Amniotic epithelial cell (primary cell): ENCODE measurements at regions not wholly inside any gene's neighbourhood (a gene's known extent, or its start where the extent isn't known, plus 50 kb on each side); places are given as distances from the start of the nearest gene placed in this dataset.

Experiments
- DNase-seq: peaks from one replicate; pipeline ENCODE4 v3.0.0-alpha.2; 2010; ENCODE audit warnings: low read depth

DNA sequence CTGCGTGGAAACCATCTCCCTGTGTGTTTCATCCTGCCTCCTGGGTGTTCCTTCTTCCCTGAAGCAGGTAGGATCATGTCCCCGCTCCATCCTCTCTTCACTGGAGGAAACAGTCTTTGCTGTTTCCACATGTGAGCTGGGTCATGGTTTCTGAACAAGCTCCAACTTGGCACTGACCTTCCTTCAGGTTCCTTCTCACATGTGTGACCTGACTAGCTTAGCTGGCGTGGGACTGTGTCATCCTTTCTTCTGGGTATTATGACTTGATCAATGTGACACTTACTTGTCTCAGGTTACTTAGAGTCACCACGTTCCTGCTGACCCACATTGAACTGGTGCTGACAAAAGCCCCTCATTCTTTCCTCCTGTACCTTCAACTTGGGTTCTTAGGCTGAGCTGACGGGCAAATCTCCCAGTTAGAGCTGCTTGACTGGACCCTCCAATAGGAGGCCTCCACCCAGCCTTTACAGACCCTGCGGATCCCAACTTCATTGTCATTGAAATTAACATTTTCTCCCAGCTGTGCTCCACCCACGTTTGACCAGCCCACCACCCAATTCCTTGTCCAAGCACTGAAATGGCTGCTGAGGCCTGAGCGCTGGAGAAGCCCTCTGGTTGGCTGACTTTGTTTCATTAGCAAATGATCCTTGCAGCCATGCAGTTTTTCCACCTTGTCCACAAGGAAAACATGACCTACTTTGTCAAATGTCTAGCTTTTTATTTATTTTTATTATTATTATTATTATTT lies 128.1 kb downstream of the DDX1 start:
- no peak for DNase-seq

DNA sequence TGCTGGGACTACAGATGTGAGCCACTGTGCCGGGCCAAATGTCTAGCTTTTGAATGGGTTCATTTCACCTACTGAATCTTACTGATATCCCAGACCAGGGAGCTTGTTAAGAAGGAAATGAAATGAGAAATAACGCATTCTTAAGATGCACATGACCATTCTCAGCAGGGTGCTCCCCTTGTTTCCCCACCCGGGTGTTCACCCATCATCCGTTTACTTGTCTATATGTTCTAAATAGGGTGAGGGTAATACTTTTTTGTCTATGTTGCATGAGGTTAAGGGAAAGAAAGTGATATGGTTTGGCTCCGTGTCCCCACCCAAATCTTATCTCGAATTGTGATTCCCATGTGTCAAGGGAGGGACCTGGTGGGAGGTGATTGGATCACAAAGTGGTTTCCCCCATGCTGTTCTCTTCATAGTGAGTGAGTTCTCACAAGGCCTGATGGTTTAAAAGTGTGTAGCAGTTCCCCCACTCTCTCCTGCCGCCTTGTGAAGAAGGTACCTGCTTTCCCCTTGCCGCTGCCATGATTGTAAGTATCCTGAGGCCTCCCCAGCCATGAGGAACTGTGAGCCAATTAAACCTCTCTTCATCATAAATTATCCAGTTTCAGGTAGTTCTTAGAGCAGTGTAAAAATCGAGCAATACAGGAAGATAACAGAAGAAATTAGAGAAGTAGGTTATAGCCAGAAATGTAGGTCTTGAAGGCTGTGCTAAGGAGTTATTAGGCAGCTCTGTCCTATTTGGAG lies 129.1 kb downstream of the DDX1 start:
- no peak for DNase-seq

DNA sequence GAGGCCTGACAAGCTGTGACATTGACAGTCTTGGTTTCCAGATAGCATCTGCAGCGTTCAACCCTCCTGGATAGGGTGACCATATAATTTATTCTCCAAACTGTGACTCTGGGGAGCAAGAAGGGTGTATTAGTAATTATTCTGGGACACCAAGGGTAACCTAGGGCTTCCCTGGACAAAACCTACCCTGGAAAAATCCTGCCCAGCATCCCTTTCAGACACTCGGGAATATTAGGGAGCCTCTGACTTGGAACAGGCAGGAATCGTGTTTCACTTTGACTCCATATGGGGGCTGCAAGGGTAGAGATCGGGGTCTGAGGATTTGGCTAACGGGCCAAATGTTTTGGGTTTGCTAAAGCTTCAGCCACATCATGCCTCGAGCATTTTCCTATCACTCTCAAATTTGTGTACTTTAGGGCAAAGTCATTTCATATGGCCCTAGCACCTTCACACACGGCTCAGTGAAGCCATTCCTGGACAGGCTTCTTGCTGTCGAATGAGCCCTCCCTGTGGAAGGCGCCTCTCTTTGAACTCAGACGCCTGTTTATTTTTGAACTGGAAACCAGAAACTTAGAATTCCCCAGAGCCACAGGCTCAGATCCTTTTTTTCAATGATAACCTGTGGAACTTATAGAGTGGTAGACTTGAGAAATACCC lies 129.9 kb downstream of the DDX1 start:
- DNase-seq = no peak

DNA sequence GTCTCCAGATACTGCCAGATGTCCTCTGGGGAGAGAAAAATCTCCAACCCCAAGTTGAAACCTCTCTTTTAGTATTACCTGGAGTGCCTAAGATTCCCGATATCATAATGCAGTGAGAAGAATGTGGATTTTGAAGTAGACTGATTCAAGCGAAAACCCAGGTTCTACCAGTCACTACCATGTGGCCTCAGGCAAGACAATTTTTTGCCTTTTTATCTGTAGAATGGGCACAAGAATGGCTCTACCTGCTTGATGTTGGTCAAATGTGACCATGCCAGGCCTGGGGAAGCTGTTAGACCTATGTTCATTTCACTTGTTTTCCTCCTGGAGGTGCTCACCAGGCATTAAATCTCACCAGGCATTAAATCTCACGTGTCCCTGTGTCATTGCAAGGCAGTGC lies 131.3 kb downstream of the DDX1 start:
- no peak for DNase-seq

DNA sequence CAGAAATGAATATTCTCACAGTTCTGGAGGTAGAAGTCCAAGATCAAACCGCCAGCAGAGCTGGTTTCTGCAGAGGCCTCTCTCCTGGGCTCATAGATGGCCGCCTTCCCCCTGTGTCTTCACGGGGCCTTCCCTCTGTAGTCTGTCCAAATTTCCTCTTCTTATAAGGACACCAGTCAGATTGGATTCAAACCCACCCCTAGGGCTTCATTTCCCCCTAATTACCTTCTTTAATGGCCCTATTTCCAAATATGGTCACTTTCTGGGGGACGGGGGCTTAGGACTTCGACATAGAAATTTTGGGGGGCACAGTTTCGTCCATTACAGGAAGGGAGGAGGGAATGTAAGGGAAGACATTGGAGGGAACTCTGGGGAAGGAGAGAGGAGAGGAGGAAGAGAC lies 132.6 kb downstream of the DDX1 start:
- DNase-seq = no peak

DNA sequence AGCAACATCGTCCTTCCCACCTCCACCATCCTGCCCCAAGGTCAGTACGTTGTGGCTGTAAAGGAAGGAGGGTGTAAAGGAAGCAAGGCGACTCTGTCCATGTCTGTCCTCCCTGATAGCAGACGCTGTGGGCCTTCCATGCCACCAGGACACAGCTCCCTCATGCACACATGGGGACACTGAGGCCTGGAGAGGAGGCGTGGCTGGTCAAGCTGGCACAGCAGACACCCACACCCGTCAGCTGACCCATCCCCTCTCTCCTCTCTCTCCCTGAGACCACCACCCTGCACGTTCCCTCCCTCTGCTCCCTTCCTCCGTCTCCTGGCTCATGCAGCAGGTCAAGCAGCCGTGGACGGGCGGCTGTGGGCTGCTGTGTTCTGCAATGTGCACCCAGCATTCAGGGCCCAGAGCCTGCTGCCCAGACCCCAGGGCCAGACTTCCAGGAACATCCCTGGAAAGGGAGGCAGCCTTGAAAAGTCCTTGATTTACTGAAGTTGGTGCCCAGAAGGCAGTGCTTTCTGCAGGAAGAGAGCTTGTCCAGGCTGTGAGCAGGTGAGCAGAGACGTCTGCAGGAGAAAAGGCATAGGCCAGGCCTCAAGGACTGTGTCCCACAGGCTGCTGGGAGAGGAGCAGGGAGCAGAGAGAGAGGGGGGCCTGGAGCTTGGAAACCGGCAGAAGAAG lies 133.6 kb downstream of the DDX1 start:
- DNase-seq = no peak

DNA sequence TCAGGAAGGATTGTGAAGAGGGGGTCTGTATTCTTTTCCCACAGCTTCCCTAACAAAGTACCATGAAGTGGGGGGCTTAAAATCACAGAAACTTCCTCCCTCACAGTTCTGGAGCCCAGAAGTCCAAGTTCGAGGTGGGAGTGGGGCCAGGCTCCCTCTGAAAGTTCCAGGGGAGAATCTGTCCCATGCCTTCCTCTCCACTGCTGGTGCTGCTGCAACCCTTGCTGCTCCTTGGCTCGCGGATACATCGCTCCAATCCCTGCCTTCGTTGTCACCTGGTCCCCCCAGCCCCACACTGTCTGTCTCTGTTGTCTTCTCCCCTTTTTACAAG lies 134.1 kb downstream of the DDX1 start:
- DNase-seq = no peak

DNA sequence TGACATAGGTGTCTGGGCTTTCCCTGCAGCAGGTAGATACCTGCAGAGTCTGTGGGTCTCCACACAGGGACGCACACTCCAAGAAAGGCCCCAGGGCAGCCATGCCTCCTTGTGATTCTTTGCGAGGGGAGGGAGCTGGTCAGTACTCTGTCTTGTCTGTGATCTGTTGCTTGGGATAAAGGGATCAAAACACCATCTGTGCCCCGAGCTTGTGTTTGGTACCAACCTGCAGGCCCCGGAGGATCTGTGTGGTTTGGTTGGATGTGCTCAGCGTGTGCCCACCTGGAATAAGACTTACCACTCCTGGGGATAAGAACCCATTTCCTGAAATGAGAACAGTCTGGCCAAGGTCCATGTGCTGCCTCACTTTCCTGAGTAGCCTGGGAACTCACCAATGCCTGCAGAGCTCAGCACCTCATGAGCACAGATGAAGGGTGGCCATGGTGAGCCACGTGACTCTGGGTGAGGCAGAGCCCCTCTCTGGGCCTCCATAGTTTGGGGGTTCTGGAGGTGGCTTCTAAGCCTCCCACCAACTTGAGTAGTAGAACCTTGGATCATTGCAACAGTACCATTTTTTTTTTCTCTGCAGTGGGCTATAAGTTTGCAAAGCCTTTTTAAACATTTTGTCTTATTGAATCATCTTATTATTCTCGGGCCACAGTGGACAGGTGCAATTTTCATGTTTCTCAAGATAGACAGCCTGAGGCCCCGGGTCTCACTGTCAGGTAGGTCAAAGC lies 134.8 kb downstream of the DDX1 start:
- no peak for DNase-seq

DNA sequence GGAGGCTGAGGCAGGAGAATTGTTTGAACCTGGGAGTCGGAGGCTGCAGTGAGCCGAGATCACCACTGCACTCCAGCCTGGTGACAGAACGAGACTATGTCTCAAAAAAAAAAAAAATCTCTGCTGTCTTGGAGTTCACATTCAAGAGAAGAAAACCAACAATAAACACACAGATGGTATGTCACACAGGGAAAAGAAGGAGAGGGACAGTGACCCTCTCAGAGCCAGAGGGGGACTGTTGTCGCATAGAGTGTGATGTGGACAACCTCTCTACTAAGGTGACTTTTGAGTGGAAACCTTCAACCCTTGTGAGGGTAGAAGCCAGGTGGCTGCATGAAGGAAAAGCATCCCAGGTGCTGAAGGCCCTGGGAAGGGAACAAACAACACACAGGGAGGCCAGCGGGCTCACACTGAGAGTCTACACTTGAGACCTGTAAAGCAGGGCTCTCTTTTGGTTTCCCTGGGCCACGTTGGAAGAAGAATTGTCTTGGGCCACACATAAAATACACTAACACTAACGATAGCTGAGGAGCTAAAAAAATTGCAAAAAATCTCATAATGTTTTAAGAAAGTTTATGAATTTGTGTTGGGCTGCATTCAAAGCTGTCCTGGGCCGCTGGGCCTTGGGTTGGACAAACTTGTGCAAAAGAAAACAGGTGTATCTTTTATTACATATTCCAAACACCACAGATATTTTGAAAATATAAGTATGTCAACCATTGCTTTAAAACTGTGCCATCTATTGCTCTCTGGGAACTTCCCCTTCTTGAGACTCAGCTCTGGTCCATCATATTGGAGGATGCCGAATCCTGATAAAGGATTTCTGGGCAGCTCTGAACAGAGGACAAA lies 136.0 kb downstream of the DDX1 start:
- DNase-seq = no peak

DNA sequence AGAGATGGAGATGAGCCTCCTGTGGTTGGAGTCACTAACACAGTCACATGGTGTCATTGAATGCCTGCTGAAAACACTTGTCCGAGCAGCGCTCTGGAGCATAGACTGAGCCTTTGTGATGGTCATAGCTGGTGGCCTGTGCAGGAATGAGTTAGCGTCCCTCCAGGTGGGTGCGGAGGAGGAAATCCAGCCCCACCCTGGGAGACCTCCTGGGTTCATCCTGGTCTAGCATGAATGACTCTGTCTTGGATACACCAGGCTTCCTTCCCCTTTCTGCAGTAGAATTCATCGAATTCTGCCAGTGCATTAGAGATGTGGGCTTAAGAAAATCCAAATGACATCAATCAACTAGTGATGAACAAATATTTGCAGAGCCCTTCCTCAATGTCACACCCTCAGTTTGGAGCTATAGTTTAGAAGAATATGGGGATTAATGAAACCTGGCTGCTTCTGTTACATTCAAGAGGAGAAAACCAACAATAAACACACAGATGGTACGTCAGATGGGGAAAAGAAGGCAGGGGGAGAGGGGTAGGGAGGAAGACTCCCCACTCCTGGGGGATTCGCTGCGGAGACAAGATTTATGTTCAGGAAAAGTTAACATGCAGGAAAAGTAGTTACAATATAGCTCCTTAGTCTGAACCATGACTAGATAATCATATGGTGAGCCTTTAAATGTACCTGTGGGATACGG lies 136.7 kb downstream of the DDX1 start:
- no peak for DNase-seq

DNA sequence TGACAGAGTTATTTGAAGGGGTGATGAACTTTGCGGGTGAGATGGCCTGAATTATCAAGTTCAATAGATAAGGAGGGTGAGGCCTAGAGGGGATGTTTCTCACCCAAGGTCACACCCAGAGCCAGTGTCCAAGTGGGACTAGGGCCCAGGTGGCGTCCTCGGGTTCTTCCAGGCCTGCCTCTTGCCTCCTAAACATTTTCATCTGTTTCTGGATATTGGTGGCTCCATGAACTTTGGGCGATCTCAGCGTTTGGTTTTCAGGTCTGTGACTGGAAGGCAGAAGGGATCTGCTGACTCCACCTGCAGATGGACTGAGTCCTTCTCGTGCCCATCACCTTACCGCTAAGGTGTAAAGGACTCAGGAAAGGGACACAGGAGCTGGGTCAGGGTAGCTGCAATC lies 137.3 kb downstream of the DDX1 start:
- no peak for DNase-seq

DNA sequence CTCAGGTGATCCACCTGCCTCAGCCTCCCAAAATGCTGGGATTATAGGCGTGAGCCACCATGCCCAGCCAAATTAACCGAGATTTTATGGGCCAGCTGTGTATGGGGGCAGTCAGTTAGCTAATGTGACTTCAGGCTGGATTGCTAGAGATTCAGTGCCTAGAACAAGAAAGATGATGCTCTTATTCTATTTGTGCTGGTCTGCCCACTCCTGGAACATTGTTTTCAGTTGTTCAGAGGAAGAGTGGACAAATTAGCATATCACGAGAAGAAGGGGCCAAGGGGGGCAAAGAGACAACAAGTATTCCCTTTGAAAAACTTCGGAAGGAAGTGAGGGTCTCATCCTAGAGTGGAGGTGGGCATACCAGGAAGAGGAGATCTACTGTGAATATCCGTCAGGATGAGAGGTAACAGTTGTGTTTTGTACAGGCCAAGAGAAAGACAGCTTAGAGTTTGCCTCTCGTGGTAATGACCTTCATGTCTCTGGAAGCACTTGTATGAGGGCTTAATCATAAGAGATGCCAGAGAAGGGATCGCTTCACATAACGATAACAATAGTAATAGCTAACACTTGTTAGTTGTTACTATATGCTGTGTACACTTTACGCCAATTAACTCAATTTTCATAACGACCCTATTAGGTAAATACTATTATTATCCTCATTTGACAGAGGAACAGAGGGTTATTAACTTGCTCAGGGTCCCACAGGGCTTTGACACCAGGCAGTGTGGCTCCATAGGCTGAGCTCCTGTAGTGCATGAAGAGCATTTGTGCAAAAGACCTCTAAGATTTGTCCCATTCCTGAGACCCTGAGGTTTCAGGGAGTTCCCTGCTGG lies 138.3 kb downstream of the DDX1 start:
- peak; percentile 30 for DNase-seq

DNA sequence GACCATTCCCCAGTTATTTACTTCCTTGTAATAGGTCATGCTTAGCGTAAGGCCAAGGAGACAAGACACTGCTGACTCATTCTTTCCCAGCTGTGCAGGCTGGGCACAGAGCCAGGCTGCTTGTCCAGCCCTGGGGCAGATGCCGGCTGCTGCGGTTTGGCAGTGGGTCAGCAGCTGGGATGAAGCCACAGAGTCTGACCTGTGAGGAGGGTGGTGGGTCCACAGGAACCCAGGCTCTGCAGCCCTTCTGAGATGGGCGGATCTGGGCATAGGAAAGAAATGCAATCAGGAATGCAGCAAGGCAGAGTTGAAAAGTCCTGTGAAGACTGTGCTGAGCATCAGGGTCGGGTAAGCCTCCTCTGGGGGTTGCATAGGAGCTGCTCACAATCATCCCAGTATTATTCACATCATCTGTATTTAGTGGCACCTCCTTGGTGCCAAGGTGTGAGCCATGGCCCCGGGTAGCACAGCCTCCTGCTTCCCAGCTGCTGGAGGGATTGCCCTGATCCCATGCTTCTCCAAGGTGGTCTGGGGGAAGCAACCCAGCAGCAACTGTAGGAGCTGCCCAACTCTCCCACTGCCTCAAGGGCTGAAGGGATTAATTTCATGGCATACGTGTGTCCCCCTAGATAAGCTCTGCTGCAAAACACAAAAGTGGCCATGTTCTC lies 139.0 kb downstream of the DDX1 start:
- peak; percentile 97 for DNase-seq

DNA sequence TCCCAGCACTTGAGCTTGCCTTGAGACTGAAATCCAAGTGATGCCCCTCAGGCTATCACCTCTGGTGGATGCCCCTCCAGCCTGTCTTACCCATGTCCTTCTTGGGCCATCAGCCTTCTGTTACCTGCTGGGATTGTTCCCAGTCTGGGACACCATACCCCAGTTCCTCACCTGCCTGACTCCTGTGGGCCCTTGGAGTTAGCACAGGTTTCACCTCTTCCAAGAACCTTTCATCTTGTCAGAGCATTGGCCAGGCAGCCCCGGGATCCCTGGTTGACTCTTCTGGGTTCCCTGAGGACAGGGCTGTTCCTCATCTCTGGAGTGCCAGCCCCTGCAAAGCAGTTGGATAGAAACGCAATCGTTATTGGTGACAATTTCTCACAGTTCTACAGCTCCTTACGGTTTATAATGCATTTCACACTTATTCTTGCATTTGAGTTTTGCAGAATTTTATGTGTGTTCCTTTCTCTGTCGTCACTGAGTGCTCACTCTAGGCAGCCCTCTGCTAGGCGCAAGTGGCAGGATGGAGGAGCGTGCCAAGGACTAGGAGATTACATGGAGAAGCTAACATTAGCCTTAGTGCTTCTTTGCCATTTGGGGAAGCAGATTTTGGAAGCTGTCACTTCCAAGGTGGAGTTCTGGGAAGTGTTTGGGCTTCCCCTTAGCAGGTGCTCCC lies 139.7 kb downstream of the DDX1 start:
- no peak for DNase-seq

DNA sequence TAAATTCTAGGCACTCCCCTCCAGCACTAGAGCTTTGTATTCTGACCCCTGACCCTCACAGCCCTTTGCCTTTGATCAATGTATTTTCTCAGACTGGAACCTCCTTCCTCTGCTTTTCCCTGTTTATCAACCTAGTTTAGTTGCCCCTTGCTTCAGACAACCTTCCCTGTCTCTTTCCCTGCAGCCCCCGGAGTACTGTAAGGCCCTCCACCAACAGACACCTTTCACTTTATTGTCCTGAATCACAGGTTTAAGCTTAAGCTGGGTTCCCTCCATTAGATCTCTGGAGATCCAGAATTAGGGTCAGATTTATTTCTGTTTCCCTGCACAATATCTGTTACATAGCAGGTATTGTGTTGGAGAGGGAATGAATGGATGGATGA lies 140.2 kb downstream of the DDX1 start:
- DNase-seq = no peak

DNA sequence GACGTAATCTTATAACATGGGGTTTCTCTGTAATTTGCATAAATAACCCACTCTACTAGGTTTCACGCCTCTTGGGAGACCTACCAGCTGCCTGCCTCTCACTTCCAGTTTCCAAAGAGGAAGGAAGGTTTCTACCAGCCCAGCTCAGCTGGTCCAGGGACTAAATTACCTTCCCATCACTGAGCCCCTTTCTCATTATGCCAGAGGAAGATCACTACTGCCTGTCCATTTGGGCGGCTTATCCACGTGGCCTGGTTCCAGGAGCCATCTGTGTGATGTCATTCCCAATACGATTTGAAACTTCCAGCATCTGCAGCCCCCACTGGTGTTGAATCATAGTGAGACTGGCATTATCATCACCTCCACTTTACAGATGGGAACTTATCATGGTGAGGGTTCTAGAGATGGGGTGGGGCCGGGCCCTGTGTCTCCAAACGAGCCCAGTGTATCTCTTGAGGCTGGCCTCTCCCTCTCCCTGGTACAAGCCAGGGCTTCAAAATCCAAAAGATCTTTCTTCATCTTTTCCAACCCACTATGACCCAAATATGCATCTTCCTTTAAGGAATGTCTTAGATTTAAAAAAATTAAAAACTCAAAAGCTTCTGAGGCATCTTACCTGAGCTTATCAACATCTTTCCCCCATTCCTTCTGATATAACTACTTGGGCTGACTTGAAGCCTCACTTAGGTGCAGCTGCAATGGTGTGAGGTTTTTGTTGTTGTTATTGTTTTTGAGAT lies 140.8 kb downstream of the DDX1 start:
- no peak for DNase-seq

DNA sequence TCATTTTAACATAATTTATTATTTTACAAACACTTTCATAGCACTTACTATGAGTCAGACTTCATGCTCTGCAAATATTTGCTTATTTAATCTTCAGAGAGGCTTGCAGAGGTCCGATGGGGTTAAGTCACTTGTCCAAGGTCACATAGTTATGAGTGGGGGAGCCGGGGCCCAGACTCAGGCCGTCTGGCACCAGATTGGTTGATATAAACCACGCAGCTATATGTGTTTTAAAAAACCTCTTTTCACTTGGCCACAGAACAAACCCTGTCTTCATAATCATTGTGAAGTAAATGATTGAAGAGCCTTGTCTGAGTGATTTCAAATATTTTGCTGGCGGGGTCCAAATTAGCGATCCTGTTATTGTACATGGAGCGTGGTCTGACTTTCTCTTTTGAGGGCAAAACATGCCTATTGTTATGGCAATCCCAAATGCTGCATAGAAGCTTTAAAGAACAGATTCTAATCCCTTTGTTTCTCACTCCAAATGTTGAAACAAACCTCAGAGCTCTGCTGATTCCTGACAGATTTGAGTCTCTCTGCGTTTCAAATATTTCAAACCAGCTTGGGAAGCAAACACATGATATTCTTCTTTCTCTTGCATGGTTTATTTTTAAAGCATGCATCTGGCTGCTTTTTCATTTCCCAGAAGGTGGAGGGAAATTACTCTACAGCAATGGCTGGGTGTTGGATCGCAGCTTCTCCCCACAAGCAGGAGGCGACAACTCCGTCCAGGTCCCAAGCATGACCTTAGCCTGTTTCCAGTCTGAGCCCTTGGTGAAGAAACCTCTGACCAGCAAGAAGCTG lies 142.4 kb downstream of the DDX1 start:
- peak; percentile 93 for DNase-seq
